ENCODE measurements at regions not wholly inside any gene's neighbourhood (a gene's known extent, or its start where the extent isn't known, plus 50 kb on each side); places are given as distances from the start of the nearest gene placed in this dataset.

DNA sequence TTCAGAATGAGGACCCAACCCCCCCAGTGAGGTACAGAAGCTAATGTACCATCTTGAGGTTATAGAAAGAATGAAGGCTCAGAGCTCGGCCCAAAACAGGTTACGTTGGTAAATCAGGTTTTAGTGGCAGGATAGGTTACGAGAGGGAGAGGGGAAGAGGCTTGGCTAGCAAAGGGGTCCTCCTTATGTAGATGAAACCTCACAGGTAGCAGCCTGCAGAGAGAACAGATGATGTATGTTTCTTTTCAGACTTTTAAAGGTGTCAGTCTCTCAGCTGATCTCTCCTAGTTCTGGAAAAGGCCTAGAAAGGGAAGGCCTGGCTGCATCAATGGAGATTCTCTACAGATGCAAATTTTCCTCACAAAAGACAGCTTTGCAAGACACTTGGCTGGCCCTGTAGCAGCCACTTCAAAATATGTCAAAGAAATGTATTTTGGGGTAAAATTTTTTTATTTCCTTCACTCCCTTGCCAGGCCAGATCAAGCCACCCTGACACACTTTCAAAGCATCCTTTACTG is 71.7 kb upstream of the CPSF6 start:
- H3K79me2 ChIP-seq (ENCODE audit: insufficient read depth, low read length): no peaks in the 10 kb centered on the region
- H3K4me3 ChIP-seq (ENCODE audit: insufficient read depth, low read depth, low read length): no peak overlapping the region
- Mint-ChIP-seq H3K36me3 (ENCODE audit: low read depth, unreplicated experiment) (no peaks in the 10 kb centered on the region), H3K4me1 (ENCODE audit: low read depth, unreplicated experiment) (no peaks in the 10 kb centered on the region), H3K4me3 (ENCODE audit: unreplicated experiment) (no peak overlapping the region), H3K9me3 (ENCODE audit: unreplicated experiment) (no peaks in the 10 kb centered on the region), H3K27me3 (ENCODE audit: low read depth, unreplicated experiment) (no peaks in the 10 kb centered on the region), H3K27ac (ENCODE audit: unreplicated experiment) (no peak overlapping the region)
- TF ChIP-seq EZH2 (IDR thresholded peaks at IDR 0.05; ENCODE audit: insufficient read depth, low read length): no peak
- TF ChIP-seq, protein P1, sequence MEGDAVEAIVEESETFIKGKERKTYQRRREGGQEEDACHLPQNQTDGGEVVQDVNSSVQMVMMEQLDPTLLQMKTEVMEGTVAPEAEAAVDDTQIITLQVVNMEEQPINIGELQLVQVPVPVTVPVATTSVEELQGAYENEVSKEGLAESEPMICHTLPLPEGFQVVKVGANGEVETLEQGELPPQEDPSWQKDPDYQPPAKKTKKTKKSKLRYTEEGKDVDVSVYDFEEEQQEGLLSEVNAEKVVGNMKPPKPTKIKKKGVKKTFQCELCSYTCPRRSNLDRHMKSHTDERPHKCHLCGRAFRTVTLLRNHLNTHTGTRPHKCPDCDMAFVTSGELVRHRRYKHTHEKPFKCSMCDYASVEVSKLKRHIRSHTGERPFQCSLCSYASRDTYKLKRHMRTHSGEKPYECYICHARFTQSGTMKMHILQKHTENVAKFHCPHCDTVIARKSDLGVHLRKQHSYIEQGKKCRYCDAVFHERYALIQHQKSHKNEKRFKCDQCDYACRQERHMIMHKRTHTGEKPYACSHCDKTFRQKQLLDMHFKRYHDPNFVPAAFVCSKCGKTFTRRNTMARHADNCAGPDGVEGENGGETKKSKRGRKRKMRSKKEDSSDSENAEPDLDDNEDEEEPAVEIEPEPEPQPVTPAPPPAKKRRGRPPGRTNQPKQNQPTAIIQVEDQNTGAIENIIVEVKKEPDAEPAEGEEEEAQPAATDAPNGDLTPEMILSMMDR (IDR thresholded peaks at IDR 0.05; ENCODE audit: insufficient read depth, low read depth, low read length): no peak
- FAIRE-seq (no peak), DNase-seq (ENCODE audit: low read depth) (no peak)
- no peaks in the 10 kb centered on the region for H3K9me3 ChIP-seq (ENCODE audit: insufficient read depth, low read depth, low read length)
- H3K27ac ChIP-seq (ENCODE audit: low read depth, low read length): no peak overlapping the region
- no peak overlapping the region for H3K9ac ChIP-seq (ENCODE audit: low read length)
- H4K20me1 ChIP-seq (ENCODE audit: insufficient read depth, low read length): no peaks in the 10 kb centered on the region
- no peaks in the 10 kb centered on the region for H3K27me3 ChIP-seq (ENCODE audit: insufficient read depth, low read length)
- H3K4me1 ChIP-seq (ENCODE audit: insufficient read depth, low read length): no peaks in the 10 kb centered on the region
- H3K4me2 ChIP-seq (ENCODE audit: low read length): no peak overlapping the region
- no peaks in the 10 kb centered on the region for H3K36me3 ChIP-seq (ENCODE audit: insufficient read depth, low read length)
- no peak overlapping the region for H2AFZ ChIP-seq (ENCODE audit: low read depth, low read length)

DNA sequence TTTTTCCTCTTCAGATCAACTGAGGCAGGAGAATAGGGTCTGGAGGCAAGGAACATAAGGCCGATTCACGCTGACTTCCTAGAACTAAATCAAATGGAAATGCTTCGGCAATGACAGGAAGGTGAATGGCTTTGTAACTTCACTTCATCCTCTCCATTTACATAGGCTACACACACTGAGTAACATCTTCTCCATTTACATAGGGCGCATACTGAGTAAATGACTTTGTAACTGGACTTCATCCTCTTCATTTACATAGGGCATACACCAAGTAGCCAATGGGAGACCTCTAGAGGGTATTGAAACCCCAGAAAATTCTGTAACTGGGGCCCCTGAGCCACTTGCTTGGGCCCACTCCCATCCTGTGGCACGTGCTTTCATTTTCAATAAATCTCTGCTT is 71.0 kb upstream of the CPSF6 start:
- Histone ChIP-seq H3K36me3 (ENCODE audit: insufficient read depth, low read length) (no peaks in the 10 kb centered on the region), H3K9ac (ENCODE audit: low read length) (no peak overlapping the region), H3K27ac (ENCODE audit: low read depth, low read length) (no peak overlapping the region), H3K27me3 (ENCODE audit: insufficient read depth, low read length) (no peaks in the 10 kb centered on the region), H3K79me2 (ENCODE audit: insufficient read depth, low read length) (no peaks in the 10 kb centered on the region), H3K9me3 (ENCODE audit: insufficient read depth, low read depth, low read length) (no peaks in the 10 kb centered on the region), H3K4me2 (ENCODE audit: low read length) (no peak overlapping the region), H4K20me1 (ENCODE audit: insufficient read depth, low read length) (no peaks in the 10 kb centered on the region), H2AFZ (ENCODE audit: low read depth, low read length) (no peak overlapping the region), H3K4me1 (ENCODE audit: insufficient read depth, low read length) (no peaks in the 10 kb centered on the region), H3K4me3 (ENCODE audit: insufficient read depth, low read depth, low read length) (no peak overlapping the region)
- no peaks in the 10 kb centered on the region for H3K36me3 Mint-ChIP-seq (ENCODE audit: low read depth, unreplicated experiment)
- H3K27me3 Mint-ChIP-seq (ENCODE audit: low read depth, unreplicated experiment): no peaks in the 10 kb centered on the region
- FAIRE-seq (no peak), DNase-seq (ENCODE audit: low read depth) (no peak)
- TF ChIP-seq, protein P1 (IDR thresholded peaks at IDR 0.05; ENCODE audit: insufficient read depth, low read depth, low read length): no peak
- no peak for TF ChIP-seq EZH2 (IDR thresholded peaks at IDR 0.05; ENCODE audit: insufficient read depth, low read length)
- no peak overlapping the region for H3K4me3 Mint-ChIP-seq (ENCODE audit: unreplicated experiment)
- H3K9me3 Mint-ChIP-seq (ENCODE audit: unreplicated experiment): no peaks in the 10 kb centered on the region
- H3K27ac Mint-ChIP-seq (ENCODE audit: unreplicated experiment): no peak overlapping the region
- H3K4me1 Mint-ChIP-seq (ENCODE audit: low read depth, unreplicated experiment): no peaks in the 10 kb centered on the region

DNA sequence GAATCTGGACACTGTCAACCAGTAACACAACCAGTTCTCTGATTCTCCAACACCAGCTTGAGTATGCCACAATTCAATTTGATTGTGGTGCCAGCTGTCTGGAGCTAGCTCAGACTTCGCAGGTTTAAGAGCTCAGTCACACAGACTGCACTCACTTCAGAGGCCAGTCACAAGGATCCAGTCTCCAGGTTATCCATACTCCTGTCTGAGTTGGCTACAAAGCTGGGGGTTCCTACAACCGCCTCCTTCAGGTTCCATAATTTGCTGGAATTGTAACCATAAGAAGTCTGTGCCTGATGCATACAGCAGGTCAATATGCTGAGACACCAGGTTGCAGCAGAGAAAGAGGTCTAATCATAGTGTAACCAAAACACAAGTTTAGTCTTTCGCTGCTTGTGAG is 70.5 kb upstream of the CPSF6 start:
- no peak overlapping the region for H3K4me3 Mint-ChIP-seq (ENCODE audit: unreplicated experiment)
- no peaks in the 10 kb centered on the region for H3K36me3 Mint-ChIP-seq (ENCODE audit: low read depth, unreplicated experiment)
- FAIRE-seq: no peak
- H3K4me1 ChIP-seq (ENCODE audit: insufficient read depth, low read length): no peaks in the 10 kb centered on the region
- no peak overlapping the region for H3K9ac ChIP-seq (ENCODE audit: low read length)
- no peaks in the 10 kb centered on the region for H3K4me1 Mint-ChIP-seq (ENCODE audit: low read depth, unreplicated experiment)
- no peaks in the 10 kb centered on the region for H3K27me3 Mint-ChIP-seq (ENCODE audit: low read depth, unreplicated experiment)
- no peak overlapping the region for H3K4me2 ChIP-seq (ENCODE audit: low read length)
- H3K9me3 ChIP-seq (ENCODE audit: insufficient read depth, low read depth, low read length): no peaks in the 10 kb centered on the region
- H3K4me3 ChIP-seq (ENCODE audit: insufficient read depth, low read depth, low read length): no peak overlapping the region
- H3K27ac Mint-ChIP-seq (ENCODE audit: unreplicated experiment): no peak overlapping the region
- TF ChIP-seq EZH2 (IDR thresholded peaks at IDR 0.05; ENCODE audit: insufficient read depth, low read length): no peak
- TF ChIP-seq, protein P1 (IDR thresholded peaks at IDR 0.05; ENCODE audit: insufficient read depth, low read depth, low read length): no peak
- no peaks in the 10 kb centered on the region for H4K20me1 ChIP-seq (ENCODE audit: insufficient read depth, low read length)
- no peaks in the 10 kb centered on the region for H3K79me2 ChIP-seq (ENCODE audit: insufficient read depth, low read length)
- no peak for DNase-seq (ENCODE audit: low read depth)
- no peaks in the 10 kb centered on the region for H3K9me3 Mint-ChIP-seq (ENCODE audit: unreplicated experiment)
- H3K36me3 ChIP-seq (ENCODE audit: insufficient read depth, low read length): no peaks in the 10 kb centered on the region
- H2AFZ ChIP-seq (ENCODE audit: low read depth, low read length): no peak overlapping the region
- H3K27me3 ChIP-seq (ENCODE audit: insufficient read depth, low read length): no peaks in the 10 kb centered on the region
- no peak overlapping the region for H3K27ac ChIP-seq (ENCODE audit: low read depth, low read length)
